ENCODE measurements at regions not wholly inside any gene's neighbourhood (a gene's known extent, or its start where the extent isn't known, plus 50 kb on each side); places are given as distances from the start of the nearest gene placed in this dataset.

GRCh38 chr1:30616759-30617158, 106.6 kb downstream of the MATN1 start:
- Histone ChIP-seq H3K27me3 (ENCODE audit: control insufficient read depth, insufficient read depth, low read length) (no peaks in the 10 kb centered on the region), H3K4me3 (ENCODE audit: low read depth, low read length) (no peak overlapping the region), H3K36me3 (ENCODE audit: control insufficient read depth, insufficient read depth, low read length) (no peaks in the 10 kb centered on the region)
- TF ChIP-seq CTCF (IDR thresholded peaks at IDR 0.05; ENCODE audit: insufficient read depth, low read length, poor library complexity, severe bottlenecking), result no peak
- no peak for DNase-seq (ENCODE audit: low read depth)

GRCh38 chr1:30615816-30616590, 107.4 kb downstream of the MATN1 start:
- TF ChIP-seq CTCF (IDR thresholded peaks at IDR 0.05; ENCODE audit: insufficient read depth, low read length, poor library complexity, severe bottlenecking), result no peak
- Histone ChIP-seq H3K4me3 (ENCODE audit: low read depth, low read length) (no peak overlapping the region), H3K36me3 (ENCODE audit: control insufficient read depth, insufficient read depth, low read length) (no peaks in the 10 kb centered on the region), H3K27me3 (ENCODE audit: control insufficient read depth, insufficient read depth, low read length) (no peaks in the 10 kb centered on the region)
- DNase-seq (ENCODE audit: low read depth), result no peak

- no peak for DNase-seq (ENCODE audit: low read depth)
- no peak overlapping the region for H3K4me3 ChIP-seq (ENCODE audit: low read depth, low read length)
- H3K36me3 ChIP-seq (ENCODE audit: control insufficient read depth, insufficient read depth, low read length), result no peaks in the 10 kb centered on the region
- TF ChIP-seq CTCF (IDR thresholded peaks at IDR 0.05; ENCODE audit: insufficient read depth, low read length, poor library complexity, severe bottlenecking), result no peak
- no peaks in the 10 kb centered on the region for H3K27me3 ChIP-seq (ENCODE audit: control insufficient read depth, insufficient read depth, low read length)
Observed at GRCh38 chr1:30615076-30615795, 108.1 kb downstream of the MATN1 start.

GRCh38 chr1:30613188-30613587, 110.2 kb downstream of the MATN1 start:
- Histone ChIP-seq H3K27me3 (ENCODE audit: control insufficient read depth, insufficient read depth, low read length) (peaks cover 4% of the 10 kb centered on the region), H3K36me3 (ENCODE audit: control insufficient read depth, insufficient read depth, low read length) (no peaks in the 10 kb centered on the region), H3K4me3 (ENCODE audit: low read depth, low read length) (no peak overlapping the region)
- no peak for DNase-seq (ENCODE audit: low read depth)
- TF ChIP-seq CTCF (IDR thresholded peaks at IDR 0.05; ENCODE audit: insufficient read depth, low read length, poor library complexity, severe bottlenecking), result no peak

- TF ChIP-seq CTCF (IDR thresholded peaks at IDR 0.05; ENCODE audit: insufficient read depth, low read length, poor library complexity, severe bottlenecking), result no peak
- Histone ChIP-seq H3K4me3 (ENCODE audit: low read depth, low read length) (no peak overlapping the region), H3K36me3 (ENCODE audit: control insufficient read depth, insufficient read depth, low read length) (no peaks in the 10 kb centered on the region), H3K27me3 (ENCODE audit: control insufficient read depth, insufficient read depth, low read length) (peaks cover 4% of the 10 kb centered on the region)
- DNase-seq (ENCODE audit: low read depth), result no peak
Observed at GRCh38 chr1:30612536-30613065, 110.8 kb downstream of the MATN1 start.

Data from kidney epithelial cell (primary cell).